Ascending aorta (tissue), 2 donors: ENCODE measurements at regions not wholly inside any gene's neighbourhood (a gene's known extent, or its start where the extent isn't known, plus 50 kb on each side); places are given as distances from the start of the nearest gene placed in this dataset.

Source experiments
- DNase-seq, 2 donors: peaks; one replicate each; pipeline ENCODE4 v3.0.0-alpha.2; 2019; ENCODE audit warnings: low spot score in 2 of 2
- H3K27ac ChIP-seq, 2 donors: fragments of 200-600 bp; sonication (generic); one replicate each; pipeline ENCODE4 v1.5.1; 2016 to 2017; ENCODE audit warnings: mild to moderate bottlenecking in 1 of 2
- H3K27me3 ChIP-seq: fragments of 200-600 bp; sonication (generic); one replicate; pipeline ENCODE4 v1.5.1; 2017
- H3K36me3 ChIP-seq, 2 donors: fragments of 200-600 bp; sonication (generic); one replicate each; pipeline ENCODE4 v1.5.1; 2016
- H3K4me1 ChIP-seq, 2 donors: fragments of 200-600 bp; sonication (generic); one replicate each; pipeline ENCODE4 v1.5.1; 2016 to 2017; ENCODE audit warnings: mild to moderate bottlenecking in 1 of 2
- H3K4me3 ChIP-seq, 2 donors: fragments of 200-600 bp; sonication (generic); one replicate each; pipeline ENCODE4 v1.5.1; 2016 to 2017; ENCODE audit warnings: mild to moderate bottlenecking in 1 of 2
- H3K9me3 ChIP-seq, 2 donors: fragments of 200-600 bp; sonication (generic); one replicate each; pipeline ENCODE4 v1.5.1; 2016
- intact Hi-C: fragments of 100-400 bp; cut with DNase I; formaldehyde crosslinking; loops from one replicate; pipeline ENCODE4 v1.15.1; 2023
- TF ChIP-seq, protein P1 (sequence below), 3 experiments: fragments of 200-600 bp in 2 of 3; fragments of 450-650 bp in 1 of 3; sonication (generic) in 2 of 3; IDR thresholded peaks; one replicate each; pipeline ENCODE4 v1.5.1; 2016 to 2019; ENCODE audit warnings: antibody characterized with exemption in 3 of 3, mild to moderate bottlenecking in 1 of 3, moderate library complexity in 1 of 3

DNA sequence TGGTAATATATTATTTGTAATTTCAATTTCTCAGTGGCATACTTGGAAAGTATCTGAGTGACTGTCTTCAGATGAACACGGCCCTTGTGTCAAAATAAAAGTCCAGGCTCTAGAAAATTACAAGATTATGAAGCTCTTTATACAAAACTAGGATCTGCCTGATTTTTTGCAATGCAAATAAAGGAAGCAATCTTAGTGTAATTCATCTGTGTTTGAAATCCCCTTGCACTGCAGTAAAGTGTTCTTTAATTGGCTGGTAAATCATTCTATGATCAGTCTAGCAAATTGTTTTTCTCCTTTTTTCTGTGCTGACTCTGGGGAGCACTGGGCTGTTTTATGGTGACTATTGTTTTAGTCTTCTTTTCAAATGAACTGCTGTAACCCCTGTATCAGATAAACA lies 1039.0 kb downstream of the SOCS6 start:
- Histone ChIP-seq H3K27ac (no peak overlapping the region), H3K4me1 (no peaks in the 10 kb centered on the region), H3K36me3 (no peaks in the 10 kb centered on the region), H3K27me3 (no peaks in the 10 kb centered on the region), H3K9me3 (no peaks in the 10 kb centered on the region), H3K4me3 (no peak overlapping the region)
- TF ChIP-seq, protein P1, sequence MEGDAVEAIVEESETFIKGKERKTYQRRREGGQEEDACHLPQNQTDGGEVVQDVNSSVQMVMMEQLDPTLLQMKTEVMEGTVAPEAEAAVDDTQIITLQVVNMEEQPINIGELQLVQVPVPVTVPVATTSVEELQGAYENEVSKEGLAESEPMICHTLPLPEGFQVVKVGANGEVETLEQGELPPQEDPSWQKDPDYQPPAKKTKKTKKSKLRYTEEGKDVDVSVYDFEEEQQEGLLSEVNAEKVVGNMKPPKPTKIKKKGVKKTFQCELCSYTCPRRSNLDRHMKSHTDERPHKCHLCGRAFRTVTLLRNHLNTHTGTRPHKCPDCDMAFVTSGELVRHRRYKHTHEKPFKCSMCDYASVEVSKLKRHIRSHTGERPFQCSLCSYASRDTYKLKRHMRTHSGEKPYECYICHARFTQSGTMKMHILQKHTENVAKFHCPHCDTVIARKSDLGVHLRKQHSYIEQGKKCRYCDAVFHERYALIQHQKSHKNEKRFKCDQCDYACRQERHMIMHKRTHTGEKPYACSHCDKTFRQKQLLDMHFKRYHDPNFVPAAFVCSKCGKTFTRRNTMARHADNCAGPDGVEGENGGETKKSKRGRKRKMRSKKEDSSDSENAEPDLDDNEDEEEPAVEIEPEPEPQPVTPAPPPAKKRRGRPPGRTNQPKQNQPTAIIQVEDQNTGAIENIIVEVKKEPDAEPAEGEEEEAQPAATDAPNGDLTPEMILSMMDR (IDR thresholded peaks at IDR 0.05), result no peak
- no peak for DNase-seq
- intact Hi-C loops, result no loop called here

DNA sequence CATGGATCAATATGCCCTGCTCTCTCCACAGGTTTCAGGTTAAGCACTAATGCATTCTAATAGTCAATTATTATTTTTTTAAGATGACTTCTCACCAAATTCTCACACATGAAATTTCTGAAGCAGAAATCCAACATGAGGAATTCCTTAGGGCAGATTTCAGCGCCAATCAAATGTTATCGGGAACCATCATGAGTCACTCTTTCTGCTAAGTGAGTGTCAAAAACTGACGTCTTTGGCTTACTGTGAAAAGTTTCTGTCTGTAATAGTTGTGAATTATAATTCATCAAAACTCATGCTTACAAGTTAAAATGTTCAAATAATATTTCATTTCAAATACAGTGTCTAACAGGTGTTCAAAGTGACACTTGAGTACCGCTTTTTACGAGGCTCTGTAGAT lies 1038.6 kb downstream of the SOCS6 start:
- H3K27me3 ChIP-seq, result no peaks in the 10 kb centered on the region
- TF ChIP-seq, protein P1 (IDR thresholded peaks at IDR 0.05), result no peak

DNA sequence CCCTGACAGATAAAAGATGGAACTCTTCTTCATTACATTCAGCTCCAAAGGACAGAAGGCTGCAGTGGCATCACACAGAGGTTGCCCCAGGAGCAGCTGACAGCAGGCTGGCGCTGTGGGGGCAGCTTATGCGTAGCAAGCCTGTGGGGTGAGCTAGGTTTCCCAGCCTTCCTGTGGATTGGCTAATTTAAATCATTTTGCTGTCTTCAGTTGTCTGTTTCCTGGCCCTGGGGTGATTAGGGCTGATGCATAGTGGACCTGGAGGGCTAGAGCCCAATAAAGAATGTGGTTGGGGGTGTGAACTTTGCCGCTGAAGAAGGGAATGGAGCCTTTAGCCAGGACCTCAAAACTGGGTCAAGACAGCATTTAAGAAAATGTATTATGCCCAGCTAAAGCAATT lies 1038.0 kb downstream of the SOCS6 start:
- TF ChIP-seq, protein P1 (IDR thresholded peaks at IDR 0.05), result no peak
- intact Hi-C loops, result no loop called here
- no peak overlapping the region for H3K4me3 ChIP-seq
- H3K27me3 ChIP-seq, result no peaks in the 10 kb centered on the region
- H3K27ac ChIP-seq, result no peak overlapping the region
- H3K4me1 ChIP-seq, result no peaks in the 10 kb centered on the region
- no peak for DNase-seq
- no peaks in the 10 kb centered on the region for H3K9me3 ChIP-seq
- no peaks in the 10 kb centered on the region for H3K36me3 ChIP-seq

More for the DNA sequence above, 1038.6 kb downstream of the SOCS6 start:
- H3K36me3 ChIP-seq, result no peaks in the 10 kb centered on the region
- intact Hi-C loops, result no loop called here
- H3K9me3 ChIP-seq, result no peaks in the 10 kb centered on the region
- H3K27ac ChIP-seq, result no peak overlapping the region
- no peak overlapping the region for H3K4me3 ChIP-seq
- no peaks in the 10 kb centered on the region for H3K4me1 ChIP-seq
- DNase-seq, result no peak

GRCh38 chr18:71324356-71324755 lies 1035.5 kb downstream of the SOCS6 start:
- TF ChIP-seq, protein P1 (IDR thresholded peaks at IDR 0.05), result no peak
- no peak for DNase-seq
- H3K27me3 ChIP-seq, result no peaks in the 10 kb centered on the region
- no peaks in the 10 kb centered on the region for H3K9me3 ChIP-seq
- no peak overlapping the region for H3K27ac ChIP-seq
- no peak overlapping the region for H3K4me3 ChIP-seq
- no peaks in the 10 kb centered on the region for H3K36me3 ChIP-seq
- intact Hi-C loops, result no loop called here
- no peaks in the 10 kb centered on the region for H3K4me1 ChIP-seq

- no peaks in the 10 kb centered on the region for H3K36me3 ChIP-seq
- intact Hi-C loops, result no loop called here
- DNase-seq, result no peak
- no peak overlapping the region for H3K27ac ChIP-seq
- no peaks in the 10 kb centered on the region for H3K9me3 ChIP-seq
- TF ChIP-seq, protein P1 (IDR thresholded peaks at IDR 0.05), result no peak
- no peak overlapping the region for H3K4me3 ChIP-seq
- H3K4me1 ChIP-seq, result no peaks in the 10 kb centered on the region
- no peaks in the 10 kb centered on the region for H3K27me3 ChIP-seq
These were observed 1033.4 kb downstream of the SOCS6 start for GRCh38 chr18:71322201-71322600.

DNA sequence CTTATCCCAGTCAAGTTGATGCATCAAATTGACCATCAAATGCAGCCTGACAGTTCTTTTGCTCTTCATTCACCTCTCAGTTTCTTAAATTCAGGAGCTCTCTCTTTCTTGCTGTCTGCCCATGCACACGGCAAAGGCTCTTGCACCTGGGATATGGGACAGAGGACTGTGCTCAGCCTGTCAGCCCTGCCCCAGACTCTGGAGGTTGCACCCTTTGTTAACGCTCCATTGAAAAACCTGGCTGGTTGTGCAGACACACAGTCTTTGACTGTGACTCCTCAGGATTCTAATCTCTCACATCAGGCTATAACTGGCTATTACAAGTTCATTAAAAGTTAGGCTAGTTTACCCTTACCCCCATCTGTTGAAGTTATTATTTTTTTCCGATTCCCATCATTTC lies 1032.5 kb downstream of the SOCS6 start:
- Histone ChIP-seq H3K4me3 (no peak overlapping the region), H3K27me3 (no peaks in the 10 kb centered on the region), H3K27ac (no peak overlapping the region), H3K9me3 (no peaks in the 10 kb centered on the region), H3K4me1 (no peaks in the 10 kb centered on the region), H3K36me3 (no peaks in the 10 kb centered on the region)
- TF ChIP-seq, protein P1 (IDR thresholded peaks at IDR 0.05), result no peak
- no peak for DNase-seq
- intact Hi-C loops, result no loop called here
